Esophagus squamous epithelium (tissue), 4 donors: ENCODE measurements at regions not wholly inside any gene's neighbourhood (a gene's known extent, or its start where the extent isn't known, plus 50 kb on each side); places are given as distances from the start of the nearest gene placed in this dataset.

Experiments
- POLR2A ChIP-seq, 4 donors: fragments of 450-650 bp; IDR thresholded peaks; one replicate each; pipeline ENCODE4 v1.6.1; 2017; ENCODE audit warnings: antibody characterized with exemption in 4 of 4, mild to moderate bottlenecking in 4 of 4, moderate library complexity in 3 of 4
- TF ChIP-seq, protein P1 (sequence below), 6 experiments: fragments of 450-650 bp in 4 of 6; fragments of 200-600 bp in 2 of 6; sonication (generic) in 2 of 6; IDR thresholded peaks; one replicate each; pipeline ENCODE4 v1.5.1; 2016 to 2019; ENCODE audit warnings: antibody characterized with exemption in 6 of 6, mild to moderate bottlenecking in 4 of 6, moderate library complexity in 4 of 6

DNA sequence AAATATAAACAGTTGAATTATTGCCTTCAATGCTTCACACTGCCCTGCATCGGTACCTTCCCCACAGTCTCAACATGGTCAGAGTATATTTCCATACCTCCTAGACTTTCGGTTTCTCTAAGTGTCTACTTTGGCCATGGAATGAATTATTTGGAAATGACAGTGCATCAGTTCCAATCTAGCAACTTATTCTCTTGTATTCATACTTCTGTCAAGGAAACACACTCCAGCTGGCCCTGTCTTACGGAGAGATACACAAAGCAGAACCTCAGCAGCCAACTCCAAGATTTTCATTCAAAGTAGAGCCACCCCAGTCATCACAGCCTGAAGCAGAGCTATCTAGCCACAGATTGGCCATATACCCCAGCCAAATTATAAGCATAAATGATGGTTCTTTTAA, 518.4 kb upstream of the UBE2E2 start:
- TF ChIP-seq, protein P1, sequence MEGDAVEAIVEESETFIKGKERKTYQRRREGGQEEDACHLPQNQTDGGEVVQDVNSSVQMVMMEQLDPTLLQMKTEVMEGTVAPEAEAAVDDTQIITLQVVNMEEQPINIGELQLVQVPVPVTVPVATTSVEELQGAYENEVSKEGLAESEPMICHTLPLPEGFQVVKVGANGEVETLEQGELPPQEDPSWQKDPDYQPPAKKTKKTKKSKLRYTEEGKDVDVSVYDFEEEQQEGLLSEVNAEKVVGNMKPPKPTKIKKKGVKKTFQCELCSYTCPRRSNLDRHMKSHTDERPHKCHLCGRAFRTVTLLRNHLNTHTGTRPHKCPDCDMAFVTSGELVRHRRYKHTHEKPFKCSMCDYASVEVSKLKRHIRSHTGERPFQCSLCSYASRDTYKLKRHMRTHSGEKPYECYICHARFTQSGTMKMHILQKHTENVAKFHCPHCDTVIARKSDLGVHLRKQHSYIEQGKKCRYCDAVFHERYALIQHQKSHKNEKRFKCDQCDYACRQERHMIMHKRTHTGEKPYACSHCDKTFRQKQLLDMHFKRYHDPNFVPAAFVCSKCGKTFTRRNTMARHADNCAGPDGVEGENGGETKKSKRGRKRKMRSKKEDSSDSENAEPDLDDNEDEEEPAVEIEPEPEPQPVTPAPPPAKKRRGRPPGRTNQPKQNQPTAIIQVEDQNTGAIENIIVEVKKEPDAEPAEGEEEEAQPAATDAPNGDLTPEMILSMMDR (IDR thresholded peaks at IDR 0.05): no peak
- TF ChIP-seq POLR2A (IDR thresholded peaks at IDR 0.05): no peak
